ENCODE measurements at regions not wholly inside any gene's neighbourhood (a gene's known extent, or its start where the extent isn't known, plus 50 kb on each side); places are given as distances from the start of the nearest gene placed in this dataset.
"Not testable (repeated sequence)": the region's sequence is repeated elsewhere in the genome, so short reads cannot be mapped to it uniquely, and the experiment has no call there.

DNA sequence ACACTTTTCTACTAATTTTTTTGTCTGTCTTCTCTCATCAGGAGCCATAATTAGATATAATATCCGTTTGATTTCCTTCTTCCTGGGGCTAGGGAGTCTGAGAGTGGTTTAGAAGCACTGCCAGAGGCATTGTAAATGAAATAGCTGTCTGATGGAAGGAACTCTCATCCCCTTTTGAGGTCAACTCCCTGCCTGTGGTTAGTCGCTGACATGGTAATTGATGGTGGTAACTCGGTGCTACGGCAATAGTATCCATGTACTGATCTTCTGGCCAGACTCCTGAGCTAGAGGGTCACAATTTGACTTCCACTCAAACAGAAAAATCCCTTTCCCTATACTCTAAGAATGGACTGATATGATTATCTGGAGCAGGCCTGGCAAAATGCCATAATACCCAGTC lies 108.1 kb upstream of the TRPC5 start:
- H3K36me3 ChIP-seq (ENCODE audit: low read depth, low read length) = no peaks in the 10 kb centered on the region
- POLR2A ChIA-PET (ENCODE audit: unreplicated experiment) = no interaction called here
- no peak overlapping the region for H3K27ac ChIP-seq (ENCODE audit: low read length)
- H4K20me1 ChIP-seq (ENCODE audit: low read length) = no peaks in the 10 kb centered on the region
- H3K9me2 ChIP-seq (replicated peaks; ENCODE audit: low read length) = no peaks in the 10 kb centered on the region
- H3K79me2 ChIP-seq (ENCODE audit: low read length) = no peaks in the 10 kb centered on the region
- no peak for DNase-seq
- H3K9ac ChIP-seq (ENCODE audit: low read length) = no peak overlapping the region
- H3K27me3 ChIP-seq (ENCODE audit: low read length) = no peaks in the 10 kb centered on the region
- BruUV-seq (replicated peaks) = no TSS peak
- intact Hi-C loops (cut with micrococcal nuclease) = no loop called here
- no peak for ATAC-seq
- no peaks in the 10 kb centered on the region for H3K9me3 ChIP-seq (ENCODE audit: low read length)
- no peaks in the 10 kb centered on the region for H3F3A ChIP-seq (ENCODE audit: low read length, unreplicated experiment)
- no peak overlapping the region for H2AFZ ChIP-seq (ENCODE audit: low read length)
- CTCF ChIA-PET = no interaction called here
- H3K4me3 ChIP-seq (ENCODE audit: low read length) = no peak overlapping the region
- H3K4me2 ChIP-seq (ENCODE audit: low read length) = no peak overlapping the region
- no peaks in the 10 kb centered on the region for H3K4me1 ChIP-seq (ENCODE audit: insufficient read depth, low read length)
- TF ChIP-seq EZH2phosphoT487 (IDR thresholded peaks at IDR 0.05; ENCODE audit: borderline replicate concordance, low read length) (no peak), EZH2 (IDR thresholded peaks at IDR 0.05; ENCODE audit: low read length, unreplicated experiment) (no peak)
- TF ChIP-seq, protein P1, sequence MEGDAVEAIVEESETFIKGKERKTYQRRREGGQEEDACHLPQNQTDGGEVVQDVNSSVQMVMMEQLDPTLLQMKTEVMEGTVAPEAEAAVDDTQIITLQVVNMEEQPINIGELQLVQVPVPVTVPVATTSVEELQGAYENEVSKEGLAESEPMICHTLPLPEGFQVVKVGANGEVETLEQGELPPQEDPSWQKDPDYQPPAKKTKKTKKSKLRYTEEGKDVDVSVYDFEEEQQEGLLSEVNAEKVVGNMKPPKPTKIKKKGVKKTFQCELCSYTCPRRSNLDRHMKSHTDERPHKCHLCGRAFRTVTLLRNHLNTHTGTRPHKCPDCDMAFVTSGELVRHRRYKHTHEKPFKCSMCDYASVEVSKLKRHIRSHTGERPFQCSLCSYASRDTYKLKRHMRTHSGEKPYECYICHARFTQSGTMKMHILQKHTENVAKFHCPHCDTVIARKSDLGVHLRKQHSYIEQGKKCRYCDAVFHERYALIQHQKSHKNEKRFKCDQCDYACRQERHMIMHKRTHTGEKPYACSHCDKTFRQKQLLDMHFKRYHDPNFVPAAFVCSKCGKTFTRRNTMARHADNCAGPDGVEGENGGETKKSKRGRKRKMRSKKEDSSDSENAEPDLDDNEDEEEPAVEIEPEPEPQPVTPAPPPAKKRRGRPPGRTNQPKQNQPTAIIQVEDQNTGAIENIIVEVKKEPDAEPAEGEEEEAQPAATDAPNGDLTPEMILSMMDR (conservative IDR thresholded peaks at IDR 0.05; ENCODE audit: low read depth, low read length) = no peak

DNA sequence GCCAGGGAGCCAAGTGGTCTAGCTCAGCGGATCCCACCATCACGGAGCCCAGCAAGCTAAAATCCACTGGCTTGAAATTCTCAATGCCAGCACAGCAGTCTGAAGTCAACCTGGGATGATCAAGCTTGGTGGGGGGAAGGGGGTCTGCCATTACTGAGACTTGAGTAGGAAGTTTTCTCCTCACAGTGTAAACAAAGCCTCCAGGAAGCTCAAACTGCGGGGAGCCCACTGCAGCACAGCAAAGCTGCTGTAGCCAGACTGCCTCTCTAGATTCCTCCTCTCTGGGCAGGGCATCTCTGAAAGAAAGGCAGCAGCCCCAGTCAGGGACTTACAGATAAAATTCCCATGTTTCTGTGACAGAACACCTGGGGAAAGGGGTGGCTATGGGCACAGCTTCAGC lies 98.8 kb upstream of the TRPC5 start:
- CTCF ChIA-PET; POLR2A ChIA-PET (ENCODE audit: unreplicated experiment); H3K9me2 ChIP-seq (replicated peaks; ENCODE audit: low read length): not testable (repeated sequence)

DNA sequence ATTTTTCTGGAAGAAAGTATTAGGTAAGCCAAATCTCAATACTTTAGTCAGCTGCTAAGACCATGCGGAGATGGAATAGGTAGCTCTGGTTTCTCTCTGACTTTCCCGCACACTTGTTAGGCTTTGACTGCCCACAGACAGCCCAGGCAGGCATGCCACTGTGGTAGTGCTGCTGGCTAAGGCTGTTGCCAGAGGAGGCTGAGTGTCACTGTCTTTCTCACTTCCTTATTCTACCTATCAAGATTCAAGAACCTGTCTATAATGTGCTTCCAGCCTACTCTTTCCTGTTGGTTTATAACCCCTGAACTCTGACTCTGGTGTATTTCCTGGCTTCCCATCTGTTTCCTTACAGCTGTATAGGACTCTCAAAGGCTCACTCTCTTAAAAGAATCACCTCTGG lies 81.8 kb upstream of the TRPC5 start:
- no peaks in the 10 kb centered on the region for H3K4me1 ChIP-seq (ENCODE audit: insufficient read depth, low read length)
- H3K9me2 ChIP-seq (replicated peaks; ENCODE audit: low read length) = no peaks in the 10 kb centered on the region
- DNase-seq = no peak
- H2AFZ ChIP-seq (ENCODE audit: low read length) = no peak overlapping the region
- no peak overlapping the region for H3K4me2 ChIP-seq (ENCODE audit: low read length)
- BruUV-seq (replicated peaks) = no TSS peak
- H3K27me3 ChIP-seq (ENCODE audit: low read length) = no peaks in the 10 kb centered on the region
- no peak overlapping the region for H3K9ac ChIP-seq (ENCODE audit: low read length)
- no peaks in the 10 kb centered on the region for H3K9me3 ChIP-seq (ENCODE audit: low read length)
- no peaks in the 10 kb centered on the region for H3K36me3 ChIP-seq (ENCODE audit: low read depth, low read length)
- CTCF ChIA-PET = no interaction called here
- H3F3A ChIP-seq (ENCODE audit: low read length, unreplicated experiment) = no peaks in the 10 kb centered on the region
- no peak overlapping the region for H3K4me3 ChIP-seq (ENCODE audit: low read length)
- no peaks in the 10 kb centered on the region for H3K79me2 ChIP-seq (ENCODE audit: low read length)
- TF ChIP-seq, protein P1 (conservative IDR thresholded peaks at IDR 0.05; ENCODE audit: low read depth, low read length) = no peak
- no peak for TF ChIP-seq EZH2 (IDR thresholded peaks at IDR 0.05; ENCODE audit: low read length, unreplicated experiment)
- no peak for TF ChIP-seq EZH2phosphoT487 (IDR thresholded peaks at IDR 0.05; ENCODE audit: borderline replicate concordance, low read length)
- intact Hi-C loops (cut with micrococcal nuclease) = no loop called here
- H4K20me1 ChIP-seq (ENCODE audit: low read length) = no peaks in the 10 kb centered on the region
- no peak overlapping the region for H3K27ac ChIP-seq (ENCODE audit: low read length)
- no peak for ATAC-seq
- POLR2A ChIA-PET (ENCODE audit: unreplicated experiment) = no interaction called here

More for the DNA sequence above, 98.8 kb upstream of the TRPC5 start:
- ATAC-seq; H3K27ac ChIP-seq (ENCODE audit: low read length); H3K9ac ChIP-seq (ENCODE audit: low read length); H3K9me3 ChIP-seq (ENCODE audit: low read length); H3K79me2 ChIP-seq (ENCODE audit: low read length); H3K36me3 ChIP-seq (ENCODE audit: low read depth, low read length); H2AFZ ChIP-seq (ENCODE audit: low read length); H3K4me1 ChIP-seq (ENCODE audit: insufficient read depth, low read length); H3K4me3 ChIP-seq (ENCODE audit: low read length); H4K20me1 ChIP-seq (ENCODE audit: low read length); H3K4me2 ChIP-seq (ENCODE audit: low read length); DNase-seq; intact Hi-C loops (cut with micrococcal nuclease); BruUV-seq (replicated peaks); H3F3A ChIP-seq (ENCODE audit: low read length, unreplicated experiment); H3K27me3 ChIP-seq (ENCODE audit: low read length): not testable (repeated sequence)

Data from PC-3 (cell line).